ENCODE measurements at regions not wholly inside any gene's neighbourhood (a gene's known extent, or its start where the extent isn't known, plus 50 kb on each side); places are given as distances from the start of the nearest gene placed in this dataset.

GRCh38 chr9:75226403-75227139 lies 138.3 kb downstream of the OSTF1 start:
- ChIA-PET RAD21 (ENCODE audit: low non-redundant PET in 1 of 2, low total read pairs in 2 of 2, uncharacterized antibody in 2 of 2, unreplicated experiment in 2 of 2) (no interaction called here), POLR2A (no interaction called here), CTCF (no interaction called here)
- no peak overlapping the region for H3K9ac ChIP-seq (ENCODE audit: low read length)
- TF ChIP-seq JUND (IDR thresholded peaks at IDR 0.05), result no peak
- no peak for TF ChIP-seq CEBPB (IDR thresholded peaks at IDR 0.05; ENCODE audit: low read depth)
- TF ChIP-seq ZNF274 (IDR thresholded peaks at IDR 0.05; ENCODE audit: low read depth, low read length), result no peak
- TF ChIP-seq SRF (IDR thresholded peaks at IDR 0.05; ENCODE audit: low read depth), result no peak
- TF ChIP-seq ZFX (IDR thresholded peaks at IDR 0.05), result no peak
- no peak for TF ChIP-seq SIN3A (IDR thresholded peaks at IDR 0.05; ENCODE audit: low read depth)
- no peak for TF ChIP-seq EGR1 (IDR thresholded peaks at IDR 0.05; ENCODE audit: low read depth)
- no peak for TF ChIP-seq POLR2A (IDR thresholded peaks at IDR 0.05; ENCODE audit: borderline replicate concordance, extremely low read depth, insufficient read depth, insufficient read length)
- no peak for TF ChIP-seq ZBTB33 (IDR thresholded peaks at IDR 0.05; ENCODE audit: extremely low read depth, insufficient replicate concordance, low read length)
- no peak for TF ChIP-seq ATF3 (IDR thresholded peaks at IDR 0.05)
- no peak for TF ChIP-seq FOSL1 (IDR thresholded peaks at IDR 0.05; ENCODE audit: low read depth)
- H3K79me2 ChIP-seq (ENCODE audit: insufficient read depth, low read length), result no peaks in the 10 kb centered on the region
- ATAC-seq, result no peak
- no peak overlapping the region for H2AFZ ChIP-seq (ENCODE audit: low read depth, low read length, poor library complexity, severe bottlenecking)
- no peak overlapping the region for H3K4me2 ChIP-seq (ENCODE audit: low read length)
- peaks cover 15 to 17% of the 10 kb centered on the region in 2 experiments for H3K4me1 ChIP-seq (ENCODE audit: control insufficient read depth in 1 of 2, insufficient read depth in 2 of 2, low read length in 2 of 2)
- H3K27me3 ChIP-seq (ENCODE audit: insufficient read depth, low read length), result 0 out of 2 replicates have a peak, but pooled peaks cover 4% of the 10 kb centered on the region
- intact Hi-C loops (cut with micrococcal nuclease), result no loop called here
- H4K20me1 ChIP-seq (ENCODE audit: insufficient read depth), result no peaks in the 10 kb centered on the region
- no peak overlapping the region for H3K4me3 ChIP-seq (replicated peaks in 1 of 2; ENCODE audit: low read depth in 1 of 2, low read length in 2 of 2)
- no peak overlapping the region for H3K27ac ChIP-seq (ENCODE audit: low read depth, low read length)
- BruUV-seq (replicated peaks), result no TSS peak
- H3K9me3 ChIP-seq (ENCODE audit: control insufficient read depth in 1 of 2, insufficient read depth in 1 of 2, low read depth in 1 of 2, low read length in 2 of 2), result no peaks in the 10 kb centered on the region
- no peaks in the 10 kb centered on the region for H3K36me3 ChIP-seq (ENCODE audit: control insufficient read depth in 1 of 2, insufficient read depth in 2 of 2, low read length in 2 of 2)
- no peaks in the 10 kb centered on the region for H3K9me2 ChIP-seq (ENCODE audit: insufficient read depth)
- no peak for DNase-seq (ENCODE audit: low read depth, low spot score)
